GM21619 (cell line): ENCODE measurements at regions not wholly inside any gene's neighbourhood (a gene's known extent, or its start where the extent isn't known, plus 50 kb on each side); places are given as distances from the start of the nearest gene placed in this dataset.
"Not testable (repeated sequence)": the region's sequence is repeated elsewhere in the genome, so short reads cannot be mapped to it uniquely, and the experiment has no call there.

Experiments
- ATAC-seq: cut with Tn5 transposase; IDR thresholded peaks from one replicate; pipeline ENCODE4 v1.9.1; 2021; ENCODE audit not compliant: unreplicated experiment

GRCh38 chr2:198653311-198653710 is 804.4 kb downstream of the SATB2 start:
- ATAC-seq, result no peak

- no peak for ATAC-seq
Observed at GRCh38 chr2:198652461-198652860, 805.3 kb downstream of the SATB2 start.

GRCh38 chr2:198645816-198646215 is 811.9 kb downstream of the SATB2 start:
- ATAC-seq, result no peak

DNA sequence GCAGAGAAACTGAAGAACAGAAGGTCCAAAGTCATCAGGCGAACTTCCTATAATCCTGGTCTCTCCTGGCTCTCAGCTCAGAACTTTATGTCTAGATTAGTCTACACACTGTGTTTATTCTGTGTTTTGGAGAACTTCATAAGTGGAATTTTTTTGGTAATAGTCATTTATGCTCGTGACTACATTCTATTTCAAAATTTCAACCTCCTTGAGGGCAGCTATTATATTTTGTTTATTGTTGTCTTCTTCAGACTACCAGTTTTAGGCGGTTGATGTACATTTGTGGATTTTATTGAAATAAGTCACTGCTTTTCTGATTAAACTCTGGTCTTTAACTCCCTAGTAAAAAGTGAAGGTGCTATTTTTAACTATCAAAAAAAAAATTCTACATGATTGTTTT is 816.6 kb downstream of the SATB2 start:
- no peak for ATAC-seq

GRCh38 chr2:198640463-198640862 is 817.3 kb downstream of the SATB2 start:
- no peak for ATAC-seq

- no peak for ATAC-seq
Observed at GRCh38 chr2:198639580-198639979, 818.2 kb downstream of the SATB2 start.

DNA sequence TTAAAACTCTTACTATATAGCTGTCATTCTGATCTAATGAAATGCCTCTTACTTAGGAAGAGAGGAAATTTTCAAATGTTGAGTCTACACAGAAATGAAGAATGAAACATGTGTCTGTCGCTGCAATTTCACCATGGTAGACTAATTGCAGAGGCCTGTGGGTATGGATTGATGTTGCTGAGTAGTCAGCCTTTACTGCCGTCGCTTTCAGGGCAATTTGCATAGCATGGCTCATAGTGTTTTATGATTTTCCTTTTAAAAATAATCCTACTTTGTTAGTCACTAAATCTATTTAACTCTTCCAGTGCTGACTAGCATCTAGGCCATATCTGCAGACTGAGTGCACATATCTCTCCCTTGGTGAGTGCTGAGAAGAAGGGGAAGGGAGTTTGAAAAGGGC is 819.2 kb downstream of the SATB2 start:
- ATAC-seq, result no peak

DNA sequence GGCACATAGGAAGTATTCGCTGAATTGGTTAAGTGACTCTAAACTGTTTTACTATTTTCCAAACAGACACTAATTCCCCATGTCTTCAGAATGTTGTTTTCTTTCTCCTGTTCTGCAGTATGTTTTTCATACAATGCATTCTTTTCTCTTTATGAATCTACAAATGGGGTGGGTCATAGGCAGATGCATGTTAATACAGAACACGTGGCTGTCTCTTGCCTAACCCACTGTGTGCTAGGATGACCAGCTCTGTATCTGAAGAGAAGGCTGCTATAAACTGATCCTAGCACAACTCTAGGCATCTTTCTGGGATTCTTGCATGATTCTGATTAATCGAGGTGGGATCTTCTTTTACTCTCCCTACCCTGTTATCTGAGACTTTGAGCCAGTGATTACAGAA is 826.0 kb downstream of the PLCL1 start:
- ATAC-seq, result no peak

GRCh38 chr2:198628596-198628995 is 824.2 kb downstream of the PLCL1 start:
- no peak for ATAC-seq

GRCh38 chr2:198622986-198623730 is 818.8 kb downstream of the PLCL1 start:
- ATAC-seq, result no peak

- no peak for ATAC-seq
Observed at GRCh38 chr2:198615972-198616371, 811.6 kb downstream of the PLCL1 start.

- ATAC-seq, result no peak
Observed at GRCh38 chr2:198611201-198611600, 806.8 kb downstream of the PLCL1 start.

DNA sequence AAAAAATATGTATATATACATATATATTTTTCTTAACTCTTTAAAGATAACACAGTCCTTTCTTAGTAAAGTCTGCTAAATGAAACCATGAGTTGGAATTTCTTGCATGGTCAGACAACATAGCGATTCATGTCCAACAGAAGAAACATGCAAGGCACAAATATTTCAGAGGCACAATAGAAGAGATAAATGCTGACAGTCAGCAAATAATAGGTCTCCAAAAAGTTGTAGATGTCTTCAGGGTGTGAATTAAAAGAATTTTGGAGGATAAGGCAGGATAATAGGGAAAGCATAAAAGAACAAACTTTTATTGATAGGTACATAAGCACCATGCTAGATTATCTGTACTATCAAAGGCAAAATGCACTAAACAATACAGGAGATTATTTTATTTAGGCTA is 800.2 kb downstream of the PLCL1 start:
- no peak for ATAC-seq

- ATAC-seq, result not testable (repeated sequence)
Observed at GRCh38 chr2:198602986-198603385, 798.6 kb downstream of the PLCL1 start.

DNA sequence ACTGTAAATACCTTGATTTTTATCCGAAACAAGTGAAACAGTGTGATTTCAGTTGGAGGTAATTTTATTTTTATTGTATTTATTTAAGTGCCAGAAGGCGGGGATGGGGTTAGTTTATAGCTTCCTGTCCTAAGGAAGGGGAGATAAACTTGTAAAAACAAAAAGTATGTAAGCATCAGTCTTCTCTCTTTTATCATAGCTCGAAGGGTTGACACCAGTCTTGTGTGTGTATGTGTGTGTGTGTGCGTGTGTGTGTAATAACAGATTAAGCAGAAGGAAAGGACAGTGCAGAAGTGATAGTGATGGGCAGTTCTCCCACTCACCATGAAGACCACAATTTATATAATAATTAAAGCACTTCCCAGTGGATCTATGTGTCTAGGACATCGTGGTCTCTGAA is 793.3 kb downstream of the PLCL1 start:
- ATAC-seq, result no peak

- ATAC-seq, result no peak
Observed at GRCh38 chr2:198596985-198597384, 792.6 kb downstream of the PLCL1 start.

DNA sequence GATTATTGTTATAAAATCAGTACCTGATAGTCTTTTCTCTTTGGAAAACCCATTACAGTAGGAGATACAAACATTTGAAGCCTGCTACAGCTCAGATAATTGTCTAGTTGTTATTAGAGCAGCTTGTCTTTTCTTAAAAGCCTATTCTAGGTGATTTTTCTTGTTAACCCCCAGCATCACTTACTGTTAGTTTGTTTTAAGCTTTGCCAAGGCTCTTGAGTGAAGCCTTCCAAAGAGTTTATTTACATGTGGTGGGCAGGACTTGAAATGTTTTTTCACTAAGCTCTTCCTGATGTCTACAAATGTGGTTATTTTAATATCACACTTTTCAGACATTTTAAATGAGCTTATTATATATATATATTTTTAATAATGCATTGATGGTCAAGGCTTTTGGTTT is 791.3 kb downstream of the PLCL1 start:
- ATAC-seq, result no peak

DNA sequence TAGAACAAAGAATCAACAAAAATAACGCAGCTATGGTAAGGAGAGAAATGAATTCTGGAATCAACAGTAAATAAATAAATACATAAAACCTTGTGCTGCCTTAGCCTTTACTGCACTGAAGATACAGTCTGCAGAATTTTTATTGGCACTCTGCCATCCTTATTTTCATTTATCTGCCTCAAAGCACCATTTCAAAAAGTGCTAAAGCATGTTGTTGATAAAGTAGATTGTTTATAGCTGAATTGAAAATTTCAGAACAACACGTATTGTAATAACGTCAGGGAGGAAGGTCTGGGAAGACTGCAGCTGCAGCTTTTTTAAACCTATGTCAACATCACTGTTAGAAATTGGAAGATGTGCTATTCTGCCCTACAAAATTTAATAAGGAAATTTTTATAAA is 787.2 kb downstream of the PLCL1 start:
- no peak for ATAC-seq

DNA sequence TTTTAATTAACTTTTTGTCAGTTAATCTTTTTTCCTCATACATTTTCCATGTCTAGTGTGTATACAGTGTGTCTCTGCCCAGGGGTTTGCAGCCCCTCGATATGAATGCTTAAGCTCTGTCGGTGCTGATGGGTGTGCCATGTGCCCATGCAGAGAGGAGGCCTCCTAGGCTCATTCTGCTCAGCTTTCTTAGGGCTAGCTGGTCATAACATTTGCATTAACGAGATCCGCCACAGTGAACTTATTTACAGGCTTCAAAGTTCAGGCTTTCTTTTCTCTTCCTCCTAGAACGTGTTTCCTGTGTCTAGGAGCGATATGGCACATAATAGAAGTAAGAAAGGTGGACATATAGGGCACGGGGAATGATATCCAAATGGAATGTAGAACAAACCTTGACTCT is 783.3 kb downstream of the PLCL1 start:
- ATAC-seq, result no peak

GRCh38 chr2:198587240-198587639 is 782.8 kb downstream of the PLCL1 start:
- ATAC-seq, result no peak

DNA sequence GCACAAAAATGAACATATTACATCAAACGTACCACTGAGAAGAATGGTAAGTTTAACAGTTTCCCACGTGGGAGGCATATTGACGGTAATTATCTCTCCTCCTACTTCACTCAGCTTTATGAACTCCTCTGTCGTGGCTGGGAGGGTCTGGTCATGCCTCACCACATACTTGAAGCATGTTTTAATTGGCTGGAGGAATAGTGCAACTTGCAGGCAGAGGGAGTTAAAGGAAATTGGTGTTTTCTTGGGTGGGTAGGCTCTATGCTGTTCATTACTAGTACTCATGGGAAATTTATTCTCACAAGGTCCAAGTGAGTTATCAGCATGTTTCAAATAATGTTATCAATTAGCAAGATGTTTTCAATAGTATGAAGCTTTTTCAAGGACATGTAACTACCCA is 767.0 kb downstream of the PLCL1 start:
- ATAC-seq, result no peak

GRCh38 chr2:198558176-198558575 is 753.8 kb downstream of the PLCL1 start:
- ATAC-seq, result no peak

- no peak for ATAC-seq
Observed at GRCh38 chr2:198546122-198546521, 741.7 kb downstream of the PLCL1 start.
